GF-D8 (cell line): ENCODE measurements at regions not wholly inside any gene's neighbourhood (a gene's known extent, or its start where the extent isn't known, plus 50 kb on each side); places are given as distances from the start of the nearest gene placed in this dataset.
"Not testable (repeated sequence)": the region's sequence is repeated elsewhere in the genome, so short reads cannot be mapped to it uniquely, and the experiment has no call there.

ENCODE experiments used
- DNase-seq: peaks from one replicate; lab custom pipeline; 2025; lab: John Stamatoyannopoulos, UW

DNA sequence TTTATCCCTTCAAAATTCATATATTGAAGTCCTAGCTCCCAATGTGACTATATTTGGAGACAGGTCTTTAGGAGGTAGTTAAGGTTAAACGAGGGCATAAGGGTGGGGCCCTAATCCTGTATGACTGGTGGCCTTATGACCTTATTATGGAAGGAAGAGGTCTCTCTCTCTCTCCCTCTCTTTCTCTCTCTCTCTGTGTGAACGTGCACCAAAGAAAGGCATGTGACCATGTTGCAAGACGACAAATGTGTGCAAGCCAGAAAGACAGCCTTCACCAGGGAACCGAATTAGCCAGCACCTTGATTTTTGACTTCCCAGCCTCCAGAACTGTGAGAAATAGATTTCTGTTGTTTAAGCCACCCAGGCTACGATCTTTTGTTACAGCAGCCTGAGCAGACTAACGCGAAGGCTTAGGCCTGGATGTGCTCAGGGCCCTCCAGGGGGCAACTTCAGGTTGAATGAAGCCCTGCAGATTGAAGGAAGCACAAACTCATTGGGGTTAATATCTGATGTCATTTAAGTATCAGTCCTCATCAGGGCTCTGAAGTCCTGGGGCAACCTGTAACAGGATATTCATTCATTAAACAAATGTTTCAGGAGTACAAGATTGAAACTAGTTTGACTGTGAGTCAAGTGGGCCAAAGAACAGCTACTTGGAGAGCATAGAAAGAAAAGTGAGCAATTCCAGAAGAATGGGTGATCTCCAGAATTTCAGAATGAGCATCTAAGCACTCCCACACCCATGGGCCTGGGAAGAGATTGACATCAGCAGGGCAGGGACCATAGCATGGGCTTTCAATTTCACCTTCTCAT is 157.4 kb upstream of the TNFAIP3 start:
- DNase-seq, result no peak

- no peak for DNase-seq
These were observed 155.1 kb upstream of the TNFAIP3 start for GRCh38 chr6:137711972-137712371.

GRCh38 chr6:137712587-137712986 is 154.5 kb upstream of the TNFAIP3 start:
- DNase-seq, result no peak

GRCh38 chr6:137715589-137716045 is 151.4 kb upstream of the TNFAIP3 start:
- no peak for DNase-seq

GRCh38 chr6:137717074-137718073 is 149.7 kb upstream of the TNFAIP3 start:
- DNase-seq, result no peak

DNA sequence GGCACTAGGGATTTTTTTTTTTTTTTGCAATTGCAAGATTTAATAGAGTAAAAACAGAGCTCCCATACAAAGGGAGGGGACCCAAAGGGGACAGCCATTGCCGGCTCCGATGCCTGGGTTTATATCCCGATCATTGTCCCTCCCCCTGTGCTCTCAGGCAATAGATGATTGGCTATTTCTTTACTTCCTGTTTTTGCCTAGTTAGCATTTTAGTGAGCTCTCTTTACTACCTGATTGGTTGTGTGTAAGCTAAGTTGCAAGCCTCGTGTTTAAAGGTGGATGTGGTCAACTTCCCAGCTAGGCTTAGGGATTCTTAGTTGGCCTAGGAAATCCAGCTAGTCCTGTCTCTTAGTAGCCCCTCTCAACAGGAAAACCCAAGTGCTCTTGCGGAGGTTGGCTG is 148.2 kb upstream of the TNFAIP3 start:
- not testable (repeated sequence) for DNase-seq

GRCh38 chr6:137722749-137723272 is 144.2 kb upstream of the TNFAIP3 start:
- no peak for DNase-seq

GRCh38 chr6:137723273-137724017 is 143.6 kb upstream of the TNFAIP3 start:
- DNase-seq, result no peak

GRCh38 chr6:137724018-137724403 is 143.0 kb upstream of the TNFAIP3 start:
- no peak for DNase-seq

DNA sequence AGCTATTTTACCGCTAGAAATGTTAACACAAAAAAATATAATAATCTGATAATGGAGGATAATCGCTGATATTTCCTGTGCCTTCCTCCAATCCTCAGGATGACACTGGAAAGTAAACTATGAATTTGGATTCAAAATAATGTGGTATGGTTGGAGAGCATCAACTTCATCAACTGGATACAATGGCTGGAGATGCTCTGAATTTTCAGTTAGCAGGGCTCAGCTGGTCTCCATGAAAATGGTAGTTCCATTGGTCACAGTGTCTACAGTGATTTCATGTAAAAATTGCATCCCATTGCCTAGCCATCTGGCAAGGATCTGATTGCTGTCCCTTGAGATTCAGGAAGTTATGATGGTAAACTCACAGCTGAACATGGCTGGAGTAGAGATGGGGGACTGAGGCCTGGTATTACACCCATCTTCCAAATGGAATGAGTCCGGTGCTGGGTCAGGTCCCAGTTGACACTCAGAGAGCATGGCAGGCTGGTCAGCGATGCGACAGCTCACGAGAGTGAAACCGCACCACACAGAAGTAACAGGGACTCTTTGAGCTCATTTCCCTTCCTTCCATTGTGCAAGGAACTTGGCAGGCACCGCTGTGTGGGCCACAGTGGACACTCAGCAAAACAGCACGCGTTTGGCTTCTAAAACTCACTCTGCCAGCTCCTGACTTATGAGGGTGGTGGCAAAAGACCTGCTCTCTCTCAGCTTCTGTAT is 142.4 kb upstream of the TNFAIP3 start:
- DNase-seq, result no peak

DNA sequence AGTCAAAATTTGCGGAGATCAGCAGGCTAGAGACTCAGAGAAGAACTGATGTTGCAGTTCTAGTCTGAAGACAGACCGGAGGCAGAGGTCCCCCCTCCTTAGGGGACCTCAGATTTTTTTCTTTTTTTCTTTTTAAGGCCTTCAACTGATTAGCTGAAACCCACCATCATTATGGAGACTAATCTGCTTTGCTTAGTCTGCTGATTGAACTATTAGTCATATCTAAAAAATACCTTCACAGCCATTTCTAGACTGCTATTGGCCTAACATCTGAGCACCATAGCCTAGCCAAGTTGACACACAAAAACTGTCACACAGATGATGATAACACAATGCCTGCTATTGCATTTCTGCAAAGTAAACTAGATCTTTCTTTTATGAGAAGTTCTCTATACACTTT is 141.1 kb upstream of the TNFAIP3 start:
- DNase-seq, result no peak

DNA sequence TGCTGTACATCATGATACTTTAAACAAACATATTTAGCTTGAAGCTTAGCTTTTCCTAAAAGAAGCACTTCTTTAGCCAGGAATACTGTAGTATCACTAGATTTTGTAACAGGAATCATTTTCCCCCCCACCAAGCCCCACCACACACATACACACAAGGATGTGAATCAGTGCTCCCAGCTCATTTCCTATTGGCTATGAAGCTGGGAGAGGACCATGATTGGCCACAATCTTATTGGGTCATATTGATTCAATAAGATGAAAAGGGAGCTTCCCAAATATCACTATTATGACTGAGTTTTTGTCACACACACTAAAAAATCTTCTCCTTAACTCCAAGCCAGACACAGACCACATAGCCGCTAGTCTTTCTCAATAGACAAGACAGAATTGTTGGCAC is 140.5 kb upstream of the TNFAIP3 start:
- no peak for DNase-seq

- DNase-seq, result no peak
These were observed 139.8 kb upstream of the TNFAIP3 start for GRCh38 chr6:137727216-137727765.

GRCh38 chr6:137728386-137729349 is 138.4 kb upstream of the TNFAIP3 start:
- DNase-seq, result no peak

DNA sequence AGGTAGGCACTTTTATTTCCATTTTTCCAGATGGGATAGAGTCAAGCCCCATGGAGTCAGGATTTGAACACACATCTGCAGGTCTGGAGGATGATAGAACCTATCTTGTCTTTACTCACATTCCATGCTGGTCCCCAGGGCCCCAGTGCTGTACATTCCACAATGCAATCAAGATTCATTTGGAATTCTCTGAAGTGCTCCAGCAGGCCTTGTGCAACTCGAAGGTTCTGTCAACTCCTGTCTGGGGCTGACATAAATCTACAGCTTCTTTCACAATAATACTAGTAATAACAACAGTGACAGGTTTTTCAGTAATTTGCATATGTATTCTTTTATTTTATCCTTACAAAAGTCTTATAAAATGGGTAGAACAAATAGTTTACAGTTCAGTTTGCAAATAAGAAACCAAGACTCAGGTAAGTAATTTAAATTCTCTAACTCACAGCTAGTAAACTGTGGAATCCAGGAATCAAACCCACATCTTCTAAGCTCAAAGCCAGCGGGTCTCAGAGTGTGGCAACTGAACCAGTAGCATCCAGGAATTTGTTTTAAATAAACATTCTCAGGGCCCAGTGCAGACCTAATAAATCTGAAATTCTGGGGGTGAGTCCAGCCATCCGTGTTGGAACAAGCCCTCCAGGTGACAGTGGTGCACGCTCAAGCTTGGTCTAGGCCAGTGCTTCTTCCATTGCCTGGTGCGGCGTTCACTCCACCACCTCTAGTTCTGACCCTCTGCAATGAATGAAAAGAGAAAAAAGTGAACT is 137.0 kb upstream of the TNFAIP3 start:
- DNase-seq, result no peak

DNA sequence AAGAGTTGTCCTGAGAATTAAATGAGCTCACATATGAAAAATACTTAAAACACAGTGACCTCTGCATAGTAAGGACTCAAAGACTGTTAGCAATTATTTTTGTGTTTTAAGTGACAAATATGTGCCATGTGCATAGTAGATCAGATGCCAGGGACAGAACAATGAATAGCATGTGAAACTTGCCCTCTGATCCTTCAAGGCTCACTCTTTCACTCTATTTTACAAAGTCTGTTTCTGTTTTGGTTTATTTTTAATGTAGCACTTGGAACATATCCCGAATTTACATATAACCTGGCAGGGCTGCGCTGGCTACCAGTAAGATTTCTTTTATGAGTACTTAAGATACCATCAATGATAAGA is 135.5 kb upstream of the TNFAIP3 start:
- DNase-seq, result no peak

GRCh38 chr6:137731960-137732616 is 135.0 kb upstream of the TNFAIP3 start:
- DNase-seq, result peak; percentile 31

DNA sequence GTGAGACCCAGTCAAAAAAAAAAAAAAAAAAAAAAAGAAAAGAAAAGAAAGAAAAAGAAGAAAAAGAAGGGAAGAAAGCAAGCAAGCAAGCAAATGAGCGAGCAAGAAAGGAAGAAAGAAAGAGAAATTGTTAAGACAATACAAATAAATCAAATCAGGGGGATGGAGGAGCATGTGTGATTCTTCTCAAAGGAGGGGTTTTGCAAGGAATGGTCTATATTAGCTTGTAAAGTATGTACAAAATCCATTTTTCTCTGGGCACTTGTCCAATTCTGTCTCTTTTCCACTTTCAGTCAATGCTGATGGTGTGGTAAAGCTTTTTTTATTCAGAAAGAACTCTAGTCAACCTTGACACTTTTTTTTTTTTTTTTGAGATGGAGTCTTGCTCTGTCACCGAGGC is 133.7 kb upstream of the TNFAIP3 start:
- DNase-seq, result no peak
